GM12878 (cell line): ENCODE measurements at regions not wholly inside any gene's neighbourhood (a gene's known extent, or its start where the extent isn't known, plus 50 kb on each side); places are given as distances from the start of the nearest gene placed in this dataset.

Experiments used
- ATAC-seq: fragments of 200-7000 bp; cut with Tn5 transposase; 3 replicates; pipeline ENCODE4 v1.9.1; 2020; ENCODE audit warnings: mild to moderate bottlenecking, moderate library complexity
- BruUV-seq: library from RNA; stranded (reverse); fragments of 400-500 nt; replicated peaks from 2 replicates; lab custom pipeline; 2021; lab: Mats Ljungman, UMichigan
- CTCF ChIA-PET: fragments of 300-600 bp; sonication (Branson Sonifier 250); formaldehyde crosslinking; extraction: SDS; loops from one replicate; lab custom pipeline; 2021; ENCODE audit warnings: inconsistent platforms; lab: Yijun Ruan, JAX
- POLR2A ChIA-PET: fragments of 350-600 bp; formaldehyde crosslinking; extraction: SDS; loops from one replicate; lab custom pipeline; 2021; ENCODE audit warnings: inconsistent platforms; lab: Charles Lee
- RAD21 ChIA-PET: fragments of 300-600 bp; sonication (Branson Sonifier 250); formaldehyde crosslinking; loops from one replicate; lab custom pipeline; 2023; ENCODE audit warnings: antibody characterized with exemption; ENCODE audit not compliant: unreplicated experiment; lab: Charles Lee
- SMC1A ChIA-PET: fragments of 300-600 bp; sonication (Branson Sonifier 250); formaldehyde crosslinking; loops from one replicate; lab custom pipeline; 2023; ENCODE audit not compliant: unreplicated experiment, uncharacterized antibody; lab: Charles Lee
- DNase-seq: peaks from one replicate; pipeline ENCODE4 v3.0.0-alpha.2; 2011; ENCODE audit warnings: low read depth, low spot score
- FAIRE-seq: peaks from 3 replicates; lab custom pipeline; 2011; peaks lifted over from hg19 to GRCh38; lab: Jason Lieb, UNC
- H2AFZ ChIP-seq: 2 replicates; pipeline ENCODE4 v1.6.0; 2011; ENCODE audit warnings: low read depth, low read length, control low read depth; ENCODE audit not compliant: control insufficient read depth
- H3K27ac ChIP-seq: 2 replicates; pipeline ENCODE4 v1.5.1; 2011; ENCODE audit warnings: control low read depth; ENCODE audit not compliant: control insufficient read depth, insufficient read depth
- H3K27me3 ChIP-seq, 2 experiments: replicated peaks in 1 of 2; 2 replicates each; pipeline versions ENCODE4 v1.6.0 to v1.6.1; 2011; ENCODE audit warnings: low read length in 1 of 2; ENCODE audit not compliant: control insufficient read depth in 2 of 2, insufficient read depth in 2 of 2
- H3K36me3 ChIP-seq, 2 experiments: 2 replicates each; pipeline ENCODE4 v1.5.1; 2011; ENCODE audit warnings: low read length in 1 of 2; ENCODE audit not compliant: control insufficient read depth in 2 of 2, insufficient read depth in 2 of 2
- H3K4me1 ChIP-seq: 2 replicates; pipeline ENCODE4 v1.6.1; 2011; ENCODE audit warnings: mild to moderate bottlenecking, low read length, moderate library complexity, mixed read lengths; ENCODE audit not compliant: control insufficient read depth, insufficient read depth
- H3K4me2 ChIP-seq: 2 replicates; pipeline ENCODE4 v1.6.0; 2011; ENCODE audit warnings: control low read depth; ENCODE audit not compliant: control insufficient read depth, insufficient read depth
- H3K4me3 ChIP-seq: fragments of 200-600 bp; sonication (generic); 2 replicates; pipeline ENCODE4 v1.5.1; 2016
- H3K79me2 ChIP-seq: 2 replicates; pipeline ENCODE4 v1.6.0; 2011; ENCODE audit warnings: low read length; ENCODE audit not compliant: control insufficient read depth, insufficient read depth
- H3K9ac ChIP-seq: 2 replicates; pipeline ENCODE4 v1.8.0; 2011; ENCODE audit warnings: low read length, control low read depth, mixed read lengths; ENCODE audit not compliant: control insufficient read depth, insufficient read depth
- H3K9me3 ChIP-seq: replicated peaks from 3 replicates; pipeline ENCODE4 v1.5.1; 2011; ENCODE audit warnings: mild to moderate bottlenecking, low read length; ENCODE audit not compliant: control insufficient read depth, insufficient read depth
- H4K20me1 ChIP-seq: 2 replicates; pipeline ENCODE4 v1.6.0; 2011; ENCODE audit not compliant: control insufficient read depth, insufficient read depth
- BRCA1 ChIP-seq: IDR thresholded peaks from 2 replicates; pipeline ENCODE4 v1.6.1; 2011; ENCODE audit warnings: low read depth, low read length, improper control_type of control experiment
- CBFB ChIP-seq: IDR thresholded peaks from 2 replicates; pipeline ENCODE4 v1.6.1; 2016; ENCODE audit warnings: antibody characterized with exemption, low read depth
- CHD4 ChIP-seq: fragments of 200-600 bp; sonication (generic); IDR thresholded peaks from 2 replicates; pipeline ENCODE4 v1.6.1; 2016; ENCODE audit warnings: mild to moderate bottlenecking
- MYC ChIP-seq: IDR thresholded peaks from 2 replicates; pipeline ENCODE4 v1.6.1; 2011; ENCODE audit warnings: mild to moderate bottlenecking, low read length, moderate library complexity, inconsistent platforms; ENCODE audit not compliant: insufficient read depth, insufficient replicate concordance, insufficient read length, severe bottlenecking
- NFXL1 ChIP-seq: fragments of 450-650 bp; IDR thresholded peaks from 2 replicates; pipeline ENCODE4 v1.6.1; 2017; ENCODE audit warnings: antibody characterized with exemption, mild to moderate bottlenecking, borderline replicate concordance
- PAX8 ChIP-seq: fragments of 450-650 bp; IDR thresholded peaks from 2 replicates; pipeline ENCODE4 v1.6.1; 2017; ENCODE audit warnings: mild to moderate bottlenecking, moderate library complexity
- POU2F2 ChIP-seq: IDR thresholded peaks from 3 replicates; pipeline ENCODE4 v1.6.1; 2011; ENCODE audit warnings: low read depth, mild to moderate bottlenecking, low read length, borderline replicate concordance
- RELA ChIP-seq: fragments of 450-650 bp; IDR thresholded peaks from 2 replicates; pipeline ENCODE4 v1.8.0; 2014; ENCODE audit warnings: borderline replicate concordance; ENCODE audit not compliant: partially characterized antibody
- SMC3 ChIP-seq: IDR thresholded peaks from 2 replicates; pipeline ENCODE4 v1.6.1; 2011; ENCODE audit warnings: low read length, improper control_type of control experiment, borderline replicate concordance
- ZNF24 ChIP-seq: fragments of 450-650 bp; IDR thresholded peaks from 2 replicates; pipeline ENCODE4 v1.6.1; 2017; ENCODE audit warnings: antibody characterized with exemption, mild to moderate bottlenecking
- WGBS: methylation state at CpG from one replicate; pipeline ENCODE4 v1.1.6; 2016; ENCODE audit warnings: low lambda C conversion rate; ENCODE audit not compliant: insufficient replicate concordance, insufficient coverage; ENCODE audit errors: missing lambda C conversion rate; 5-methylcytosine and 5-hydroxymethylcytosine counted together
- in situ Hi-C: fragments of 300-500 bp; cut with MboI; formaldehyde crosslinking; loops from 9 replicates; pipeline ENCODE4 v1.14.3; 2018; ENCODE audit warnings: mixed read lengths
- intact Hi-C: fragments of 100-400 bp; cut with micrococcal nuclease; formaldehyde crosslinking; loops from one replicate; pipeline ENCODE4 v1.14.2; 2022; ENCODE audit not compliant: unreplicated experiment
- TF ChIP-seq, protein P1 (sequence below): fragments of 450-650 bp; IDR thresholded peaks from 2 replicates; pipeline ENCODE4 v1.6.1; 2016; ENCODE audit warnings: mild to moderate bottlenecking
- TF ChIP-seq, protein P2 (sequence below): fragments of 450-650 bp; IDR thresholded peaks from 2 replicates; pipeline ENCODE4 v1.6.1; 2017; ENCODE audit warnings: borderline replicate concordance
- TF ChIP-seq, protein P3 (sequence below): fragments of 450-650 bp; IDR thresholded peaks from 2 replicates; pipeline ENCODE4 v1.6.1; 2017; ENCODE audit warnings: mild to moderate bottlenecking
- TF ChIP-seq, protein P4 (sequence below): fragments of 450-650 bp; conservative IDR thresholded peaks from 2 replicates; pipeline ENCODE4 v1.6.1; 2017; ENCODE audit warnings: mild to moderate bottlenecking, moderate library complexity

DNA sequence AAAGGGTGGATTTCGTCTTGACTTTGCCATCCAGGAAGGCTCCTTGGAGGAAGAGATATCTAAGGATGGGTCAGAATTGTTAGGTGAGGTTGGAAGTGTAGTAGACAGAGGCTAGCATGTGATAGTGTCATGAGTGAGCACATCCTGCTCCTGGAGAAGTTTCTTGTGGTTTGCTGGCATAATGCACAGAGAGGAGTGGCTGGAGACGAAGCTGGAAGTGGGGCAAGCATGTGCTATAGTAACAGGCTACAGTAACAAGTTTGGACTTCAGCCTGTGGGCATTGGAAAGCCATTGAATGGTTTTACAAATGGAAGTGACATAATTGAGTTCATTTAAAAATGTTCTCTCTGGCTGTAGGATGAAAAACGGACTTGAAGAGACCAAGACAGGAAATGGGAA is 175.6 kb upstream of the VWC2 start:
- no TSS peak for BruUV-seq
- Histone ChIP-seq H3K4me3 (no peak overlapping the region), H3K9me3 (no peaks in the 10 kb centered on the region), H3K9ac (no peak overlapping the region), H4K20me1 (no peaks in the 10 kb centered on the region), H3K79me2 (no peaks in the 10 kb centered on the region), H3K4me1 (no peaks in the 10 kb centered on the region), H3K4me2 (no peak overlapping the region), H3K27me3 (no peaks in the 10 kb centered on the region), H2AFZ (no peak overlapping the region), H3K36me3 (no peaks in the 10 kb centered on the region), H3K27ac (no peak overlapping the region)
- no peak for TF ChIP-seq SMC3
- TF ChIP-seq BRCA1, result no peak
- no peak for TF ChIP-seq MYC
- no peak for TF ChIP-seq CBFB
- TF ChIP-seq, protein P1, sequence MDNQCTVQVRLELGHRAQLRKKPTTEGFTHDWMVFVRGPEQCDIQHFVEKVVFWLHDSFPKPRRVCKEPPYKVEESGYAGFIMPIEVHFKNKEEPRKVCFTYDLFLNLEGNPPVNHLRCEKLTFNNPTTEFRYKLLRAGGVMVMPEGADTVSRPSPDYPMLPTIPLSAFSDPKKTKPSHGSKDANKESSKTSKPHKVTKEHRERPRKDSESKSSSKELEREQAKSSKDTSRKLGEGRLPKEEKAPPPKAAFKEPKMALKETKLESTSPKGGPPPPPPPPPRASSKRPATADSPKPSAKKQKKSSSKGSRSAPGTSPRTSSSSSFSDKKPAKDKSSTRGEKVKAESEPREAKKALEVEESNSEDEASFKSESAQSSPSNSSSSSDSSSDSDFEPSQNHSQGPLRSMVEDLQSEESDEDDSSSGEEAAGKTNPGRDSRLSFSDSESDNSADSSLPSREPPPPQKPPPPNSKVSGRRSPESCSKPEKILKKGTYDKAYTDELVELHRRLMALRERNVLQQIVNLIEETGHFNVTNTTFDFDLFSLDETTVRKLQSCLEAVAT, result no peak
- TF ChIP-seq, protein P2, sequence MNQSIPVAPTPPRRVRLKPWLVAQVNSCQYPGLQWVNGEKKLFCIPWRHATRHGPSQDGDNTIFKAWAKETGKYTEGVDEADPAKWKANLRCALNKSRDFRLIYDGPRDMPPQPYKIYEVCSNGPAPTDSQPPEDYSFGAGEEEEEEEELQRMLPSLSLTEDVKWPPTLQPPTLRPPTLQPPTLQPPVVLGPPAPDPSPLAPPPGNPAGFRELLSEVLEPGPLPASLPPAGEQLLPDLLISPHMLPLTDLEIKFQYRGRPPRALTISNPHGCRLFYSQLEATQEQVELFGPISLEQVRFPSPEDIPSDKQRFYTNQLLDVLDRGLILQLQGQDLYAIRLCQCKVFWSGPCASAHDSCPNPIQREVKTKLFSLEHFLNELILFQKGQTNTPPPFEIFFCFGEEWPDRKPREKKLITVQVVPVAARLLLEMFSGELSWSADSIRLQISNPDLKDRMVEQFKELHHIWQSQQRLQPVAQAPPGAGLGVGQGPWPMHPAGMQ, result no peak
- no peak for TF ChIP-seq ZNF24
- no peak for TF ChIP-seq POU2F2
- no peak for TF ChIP-seq NFXL1
- no peak for TF ChIP-seq PAX8
- TF ChIP-seq, protein P3, sequence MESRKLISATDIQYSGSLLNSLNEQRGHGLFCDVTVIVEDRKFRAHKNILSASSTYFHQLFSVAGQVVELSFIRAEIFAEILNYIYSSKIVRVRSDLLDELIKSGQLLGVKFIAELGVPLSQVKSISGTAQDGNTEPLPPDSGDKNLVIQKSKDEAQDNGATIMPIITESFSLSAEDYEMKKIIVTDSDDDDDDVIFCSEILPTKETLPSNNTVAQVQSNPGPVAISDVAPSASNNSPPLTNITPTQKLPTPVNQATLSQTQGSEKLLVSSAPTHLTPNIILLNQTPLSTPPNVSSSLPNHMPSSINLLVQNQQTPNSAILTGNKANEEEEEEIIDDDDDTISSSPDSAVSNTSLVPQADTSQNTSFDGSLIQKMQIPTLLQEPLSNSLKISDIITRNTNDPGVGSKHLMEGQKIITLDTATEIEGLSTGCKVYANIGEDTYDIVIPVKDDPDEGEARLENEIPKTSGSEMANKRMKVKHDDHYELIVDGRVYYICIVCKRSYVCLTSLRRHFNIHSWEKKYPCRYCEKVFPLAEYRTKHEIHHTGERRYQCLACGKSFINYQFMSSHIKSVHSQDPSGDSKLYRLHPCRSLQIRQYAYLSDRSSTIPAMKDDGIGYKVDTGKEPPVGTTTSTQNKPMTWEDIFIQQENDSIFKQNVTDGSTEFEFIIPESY, result no peak
- TF ChIP-seq RELA, result no peak
- TF ChIP-seq, protein P4, sequence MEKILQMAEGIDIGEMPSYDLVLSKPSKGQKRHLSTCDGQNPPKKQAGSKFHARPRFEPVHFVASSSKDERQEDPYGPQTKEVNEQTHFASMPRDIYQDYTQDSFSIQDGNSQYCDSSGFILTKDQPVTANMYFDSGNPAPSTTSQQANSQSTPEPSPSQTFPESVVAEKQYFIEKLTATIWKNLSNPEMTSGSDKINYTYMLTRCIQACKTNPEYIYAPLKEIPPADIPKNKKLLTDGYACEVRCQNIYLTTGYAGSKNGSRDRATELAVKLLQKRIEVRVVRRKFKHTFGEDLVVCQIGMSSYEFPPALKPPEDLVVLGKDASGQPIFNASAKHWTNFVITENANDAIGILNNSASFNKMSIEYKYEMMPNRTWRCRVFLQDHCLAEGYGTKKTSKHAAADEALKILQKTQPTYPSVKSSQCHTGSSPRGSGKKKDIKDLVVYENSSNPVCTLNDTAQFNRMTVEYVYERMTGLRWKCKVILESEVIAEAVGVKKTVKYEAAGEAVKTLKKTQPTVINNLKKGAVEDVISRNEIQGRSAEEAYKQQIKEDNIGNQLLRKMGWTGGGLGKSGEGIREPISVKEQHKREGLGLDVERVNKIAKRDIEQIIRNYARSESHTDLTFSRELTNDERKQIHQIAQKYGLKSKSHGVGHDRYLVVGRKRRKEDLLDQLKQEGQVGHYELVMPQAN, result no peak
- no peak for TF ChIP-seq CHD4
- no peak for DNase-seq
- in situ Hi-C loops, result no loop called here
- WGBS, result 0% methylated on average over 3 of the region's 3 CpGs
- POLR2A ChIA-PET, result no interaction called here
- intact Hi-C loops, result no loop called here
- FAIRE-seq, result no peak
- SMC1A ChIA-PET, result interaction anchor here (1.3 to 1.4 kb wide), 2 partner anchors 12 to 32 kb away, joined by 4 read pairs; no protein-coding TSS in a partner anchor
- no peak for ATAC-seq
- CTCF ChIA-PET, result no interaction called here
- RAD21 ChIA-PET, result no interaction called here
